MCF 10A (cell line): ENCODE measurements at regions not wholly inside any gene's neighbourhood (a gene's known extent, or its start where the extent isn't known, plus 50 kb on each side); places are given as distances from the start of the nearest gene placed in this dataset.

Experiments used
- BruUV-seq: library from RNA; stranded (reverse); fragments of 400-500 nt; replicated peaks from 2 replicates; lab custom pipeline; 2021; lab: Mats Ljungman, UMichigan
- CTCF ChIA-PET: fragments of 300-600 bp; sonication (Branson Sonifier 250); formaldehyde crosslinking; extraction: SDS; loops from one replicate; lab custom pipeline; 2021; ENCODE audit warnings: antibody characterized with exemption, inconsistent platforms; lab: Yijun Ruan, JAX
- POLR2A ChIA-PET: fragments of 300-600, 350-650 bp; sonication (Branson Sonifier 250); formaldehyde crosslinking; extraction: SDS; loops from one replicate; lab custom pipeline; 2020; ENCODE audit warnings: antibody characterized with exemption, inconsistent platforms; lab: Yijun Ruan, JAX
- DNase-seq: peaks from one replicate; pipeline ENCODE4 v3.0.0-alpha.2; 2018; ENCODE audit not compliant: unreplicated experiment
- H3K27ac Mint-ChIP-seq: one replicate; pipeline ENCODE4 v1.8.0; 2022; ENCODE audit warnings: mild to moderate bottlenecking, low read depth, mixed read lengths; ENCODE audit not compliant: unreplicated experiment
- H3K27me3 Mint-ChIP-seq: one replicate; pipeline ENCODE4 v1.8.0; 2022; ENCODE audit warnings: mixed read lengths; ENCODE audit not compliant: insufficient read depth, unreplicated experiment
- H3K36me3 Mint-ChIP-seq: one replicate; pipeline ENCODE4 v1.8.0; 2022; ENCODE audit warnings: mild to moderate bottlenecking, moderate library complexity, mixed read lengths; ENCODE audit not compliant: insufficient read depth, unreplicated experiment
- H3K4me1 Mint-ChIP-seq: one replicate; pipeline ENCODE4 v1.8.0; 2022; ENCODE audit warnings: mixed read lengths; ENCODE audit not compliant: insufficient read depth, unreplicated experiment
- H3K4me3 Mint-ChIP-seq: one replicate; pipeline ENCODE4 v1.8.0; 2022; ENCODE audit warnings: mild to moderate bottlenecking, moderate library complexity, mixed read lengths; ENCODE audit not compliant: unreplicated experiment
- H3K9me3 Mint-ChIP-seq: one replicate; pipeline ENCODE4 v1.8.0; 2022; ENCODE audit warnings: mixed read lengths; ENCODE audit not compliant: unreplicated experiment
- CTCF ChIP-seq: fragments of 200-600 bp; IDR thresholded peaks from one replicate; pipeline ENCODE4 v1.8.0; 2022; ENCODE audit warnings: antibody characterized with exemption, mild to moderate bottlenecking; ENCODE audit not compliant: unreplicated experiment
- intact Hi-C: fragments of 100-400 bp; cut with micrococcal nuclease; formaldehyde crosslinking; loops from 2 replicates; pipeline ENCODE4 v1.14.1; 2022

DNA sequence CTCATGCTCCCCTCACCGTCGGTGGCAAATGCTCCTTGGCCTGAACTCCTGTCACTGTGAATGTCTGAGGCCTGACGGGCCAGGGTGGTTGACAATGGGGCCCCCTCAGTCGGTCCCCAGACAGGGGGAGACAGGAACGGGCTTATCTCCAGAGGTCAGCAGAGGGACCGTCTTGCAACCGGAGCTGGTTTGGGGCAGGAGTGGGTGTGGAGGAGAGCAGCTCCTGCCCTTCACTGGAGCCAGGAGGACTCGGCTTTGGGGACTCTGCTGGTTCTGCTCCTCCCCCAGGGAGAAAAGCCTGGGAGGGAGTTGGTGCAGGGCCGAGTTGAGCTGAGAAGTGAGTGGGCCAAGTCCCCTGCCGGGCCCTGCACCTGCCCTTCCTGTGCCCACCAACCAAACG lies 354.4 kb downstream of the BRD1 start:
- Mint-ChIP-seq H3K27ac (no peak overlapping the region), H3K4me3 (no peak overlapping the region), H3K36me3 (no peaks in the 10 kb centered on the region), H3K9me3 (peaks cover 54% of the 10 kb centered on the region), H3K27me3 (no peaks in the 10 kb centered on the region), H3K4me1 (no peaks in the 10 kb centered on the region)
- no peak for DNase-seq
- ChIA-PET CTCF (no interaction called here), POLR2A (no interaction called here)
- BruUV-seq = no TSS peak
- intact Hi-C loops = no loop called here
- TF ChIP-seq CTCF = no peak

DNA sequence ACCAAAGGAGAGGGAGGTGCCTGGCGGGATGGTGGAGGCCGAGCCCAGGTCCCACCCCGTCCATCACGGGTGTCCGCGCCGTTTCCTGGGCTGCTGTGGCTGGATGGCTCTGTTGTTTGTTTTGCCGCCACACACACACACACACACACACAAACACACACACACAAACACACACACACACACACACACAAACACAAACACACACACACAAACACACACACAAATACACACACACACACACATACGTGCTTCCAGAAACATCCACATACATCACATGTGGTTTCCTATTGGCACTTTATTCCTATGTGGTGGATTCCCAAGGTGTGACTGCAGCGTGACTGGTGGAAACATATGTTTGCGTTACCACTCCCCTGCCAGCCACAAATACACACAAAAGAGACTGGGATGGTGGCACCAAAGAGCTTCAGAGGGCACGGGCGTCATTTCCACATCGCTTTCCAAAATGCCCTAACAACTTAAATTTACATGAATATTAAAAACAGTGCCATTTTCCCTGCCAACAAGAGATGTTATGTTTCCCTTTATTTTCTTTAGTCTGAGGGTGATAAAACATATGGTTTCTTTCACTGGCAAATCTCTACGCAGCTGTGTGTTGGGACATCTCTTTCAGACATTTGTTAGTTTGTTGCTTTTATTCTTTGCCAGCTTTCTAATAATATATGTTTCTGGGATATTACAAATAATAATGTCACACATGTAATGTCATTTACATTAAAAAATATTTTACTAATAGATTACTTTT lies 356.8 kb downstream of the BRD1 start:
- intact Hi-C loops = no loop called here
- no peak overlapping the region for H3K27ac Mint-ChIP-seq
- ChIA-PET CTCF (no interaction called here), POLR2A (no interaction called here)
- no peak for TF ChIP-seq CTCF
- DNase-seq = no peak
- no peaks in the 10 kb centered on the region for H3K4me1 Mint-ChIP-seq
- peaks cover 43% of the 10 kb centered on the region for H3K9me3 Mint-ChIP-seq
- no peaks in the 10 kb centered on the region for H3K27me3 Mint-ChIP-seq
- no peak overlapping the region for H3K4me3 Mint-ChIP-seq
- no TSS peak for BruUV-seq
- H3K36me3 Mint-ChIP-seq = no peaks in the 10 kb centered on the region

- no TSS peak for BruUV-seq
- ChIA-PET POLR2A (no interaction called here), CTCF (no interaction called here)
- TF ChIP-seq CTCF = no peak
- DNase-seq = no peak
- Mint-ChIP-seq H3K27ac (no peak overlapping the region), H3K27me3 (no peaks in the 10 kb centered on the region), H3K4me3 (no peak overlapping the region), H3K4me1 (no peaks in the 10 kb centered on the region), H3K36me3 (no peaks in the 10 kb centered on the region), H3K9me3 (peaks cover 35% of the 10 kb centered on the region)
- intact Hi-C loops = no loop called here
These were observed 357.6 kb downstream of the BRD1 start for GRCh38 chr22:49469896-49470740.

DNA sequence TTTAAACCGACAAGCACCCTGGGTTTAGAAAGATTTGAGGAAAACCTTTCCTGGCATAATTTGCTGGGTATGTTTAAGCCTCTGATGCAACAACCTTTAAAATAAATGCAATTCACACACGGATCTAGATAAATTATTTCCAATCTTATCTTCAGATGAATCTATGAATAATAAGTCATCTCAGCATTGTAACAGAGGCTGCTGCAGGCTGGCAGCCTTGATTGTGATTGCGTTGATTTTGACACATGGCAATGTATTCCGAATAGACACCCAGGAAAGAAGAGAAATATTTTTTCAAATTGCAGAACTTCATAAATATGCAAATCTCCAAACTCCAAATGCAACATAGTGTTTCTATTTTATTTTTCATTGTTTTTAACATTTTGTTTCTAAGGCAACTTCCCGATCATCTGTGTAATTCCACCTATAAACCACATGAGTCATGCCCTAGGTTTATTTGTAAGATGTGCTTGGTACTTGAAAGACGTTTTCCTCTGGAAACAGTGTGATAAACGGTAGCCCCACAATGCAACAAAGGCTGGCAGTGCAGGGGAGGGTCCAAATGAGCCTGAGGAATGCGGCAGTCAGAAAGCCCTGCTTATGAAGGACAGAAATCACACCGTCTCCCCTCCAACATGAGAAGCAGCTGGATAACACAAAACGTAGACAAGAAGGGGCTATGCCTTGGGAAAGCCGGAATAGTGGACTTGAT lies 359.0 kb downstream of the BRD1 start:
- peaks cover 27% of the 10 kb centered on the region for H3K9me3 Mint-ChIP-seq
- POLR2A ChIA-PET = no interaction called here
- H3K27ac Mint-ChIP-seq = no peak overlapping the region

More for the DNA sequence above, 359.0 kb downstream of the BRD1 start:
- intact Hi-C loops = no loop called here
- no peaks in the 10 kb centered on the region for H3K27me3 Mint-ChIP-seq
- no TSS peak for BruUV-seq
- no peaks in the 10 kb centered on the region for H3K36me3 Mint-ChIP-seq
- no peak for TF ChIP-seq CTCF
- CTCF ChIA-PET = no interaction called here
- no peaks in the 10 kb centered on the region for H3K4me1 Mint-ChIP-seq
- DNase-seq = no peak
- no peak overlapping the region for H3K4me3 Mint-ChIP-seq
